GM12801 (cell line): ENCODE measurements at regions not wholly inside any gene's neighbourhood (a gene's known extent, or its start where the extent isn't known, plus 50 kb on each side); places are given as distances from the start of the nearest gene placed in this dataset.

Experiments
- TF ChIP-seq, protein P1 (sequence below): IDR thresholded peaks from one replicate; pipeline ENCODE4 v1.5.1; 2011; ENCODE audit warnings: control low read depth; ENCODE audit not compliant: insufficient read length; ENCODE audit errors: extremely low read depth

- TF ChIP-seq, protein P1, sequence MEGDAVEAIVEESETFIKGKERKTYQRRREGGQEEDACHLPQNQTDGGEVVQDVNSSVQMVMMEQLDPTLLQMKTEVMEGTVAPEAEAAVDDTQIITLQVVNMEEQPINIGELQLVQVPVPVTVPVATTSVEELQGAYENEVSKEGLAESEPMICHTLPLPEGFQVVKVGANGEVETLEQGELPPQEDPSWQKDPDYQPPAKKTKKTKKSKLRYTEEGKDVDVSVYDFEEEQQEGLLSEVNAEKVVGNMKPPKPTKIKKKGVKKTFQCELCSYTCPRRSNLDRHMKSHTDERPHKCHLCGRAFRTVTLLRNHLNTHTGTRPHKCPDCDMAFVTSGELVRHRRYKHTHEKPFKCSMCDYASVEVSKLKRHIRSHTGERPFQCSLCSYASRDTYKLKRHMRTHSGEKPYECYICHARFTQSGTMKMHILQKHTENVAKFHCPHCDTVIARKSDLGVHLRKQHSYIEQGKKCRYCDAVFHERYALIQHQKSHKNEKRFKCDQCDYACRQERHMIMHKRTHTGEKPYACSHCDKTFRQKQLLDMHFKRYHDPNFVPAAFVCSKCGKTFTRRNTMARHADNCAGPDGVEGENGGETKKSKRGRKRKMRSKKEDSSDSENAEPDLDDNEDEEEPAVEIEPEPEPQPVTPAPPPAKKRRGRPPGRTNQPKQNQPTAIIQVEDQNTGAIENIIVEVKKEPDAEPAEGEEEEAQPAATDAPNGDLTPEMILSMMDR: no peak
Observed at GRCh38 chr18:60826346-60826745, 453.8 kb upstream of the MC4R start.

DNA sequence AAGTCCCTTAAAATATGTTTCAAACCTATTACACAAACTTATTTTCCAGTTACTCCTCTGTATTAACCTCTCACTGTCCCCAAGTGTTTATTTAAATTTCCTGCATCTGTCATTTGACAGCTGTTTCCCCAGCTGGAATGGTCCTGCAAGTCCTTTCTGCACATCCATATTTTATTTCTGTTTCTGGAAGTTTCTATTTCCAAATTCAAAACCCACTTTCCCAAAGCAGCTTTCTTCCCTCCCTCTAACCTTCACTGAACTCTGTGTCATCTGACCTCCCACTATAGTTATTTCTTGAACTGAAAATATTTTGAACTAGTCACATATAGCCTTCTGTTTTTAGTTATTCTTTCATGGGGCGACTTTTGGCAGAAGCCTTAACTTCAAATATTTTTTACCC, 459.4 kb upstream of the MC4R start:
- TF ChIP-seq, protein P1: no peak

DNA sequence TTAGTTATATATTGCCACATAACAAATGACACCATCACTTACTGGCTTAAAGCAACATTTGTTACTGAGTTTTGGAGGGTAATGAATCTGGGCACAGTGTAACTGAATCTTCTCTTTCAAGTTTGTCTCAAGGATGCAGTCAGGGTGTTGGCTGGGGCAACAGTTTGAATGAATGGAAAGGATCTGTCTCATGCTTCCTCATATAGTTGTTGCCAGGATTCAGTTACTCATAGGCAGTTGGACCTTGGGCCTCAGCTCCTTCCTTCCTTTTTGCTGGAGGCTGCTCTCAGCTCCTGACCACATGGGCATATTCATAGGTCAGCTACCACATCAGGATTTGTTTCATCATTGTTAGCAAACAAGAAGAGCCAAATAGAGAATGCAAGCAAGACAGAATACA, 466.1 kb upstream of the MC4R start:
- TF ChIP-seq, protein P1: no peak

DNA sequence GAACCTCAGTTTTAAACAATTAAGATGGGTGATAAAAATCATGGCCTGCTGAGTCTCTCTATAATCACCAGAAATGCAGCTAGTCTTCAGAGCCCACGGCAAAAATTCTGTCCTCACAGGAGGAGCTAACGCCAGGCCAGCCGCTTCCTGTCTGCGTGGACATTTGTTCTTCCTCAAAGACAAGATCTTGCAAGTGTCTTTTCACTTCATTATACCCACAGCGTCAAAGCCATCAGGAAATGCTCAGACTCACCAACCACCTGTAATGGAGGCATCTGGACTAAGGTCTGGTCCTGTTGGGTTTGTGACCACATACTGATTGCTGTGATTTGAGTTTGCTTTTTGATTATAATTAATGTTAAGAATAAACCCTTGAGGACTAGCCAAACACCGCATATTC, 473.8 kb upstream of the MC4R start:
- TF ChIP-seq, protein P1: no peak

- TF ChIP-seq, protein P1: no peak
Observed at GRCh38 chr18:60847517-60847916, 474.9 kb upstream of the MC4R start.

GRCh38 chr18:60861575-60861974, 471.7 kb upstream of the CDH20 start:
- TF ChIP-seq, protein P1: no peak

- TF ChIP-seq, protein P1: no peak
Observed at GRCh38 chr18:60862988-60863387, 470.2 kb upstream of the CDH20 start.

DNA sequence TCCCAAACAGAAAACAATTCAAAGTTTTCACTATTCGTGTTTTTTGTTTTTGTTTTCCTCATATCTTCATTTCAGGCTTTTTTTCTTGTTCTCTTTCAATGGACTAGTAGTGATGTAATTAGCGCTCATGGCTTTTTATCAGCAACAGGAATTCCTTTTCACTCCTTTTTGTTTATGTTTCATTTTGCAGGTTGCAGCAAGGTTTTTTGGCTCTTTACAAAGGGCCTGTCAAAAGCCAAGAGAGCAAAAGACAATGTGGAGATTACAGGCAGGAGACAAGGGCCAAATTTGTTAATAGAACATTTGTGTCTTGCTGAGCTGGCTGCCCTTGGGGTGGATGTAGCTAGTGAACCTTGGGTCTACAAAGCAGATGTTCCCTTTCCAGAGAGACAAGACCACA, 467.4 kb upstream of the CDH20 start:
- TF ChIP-seq, protein P1: no peak
